HFF-Myc (cell line): ENCODE measurements at regions not wholly inside any gene's neighbourhood (a gene's known extent, or its start where the extent isn't known, plus 50 kb on each side); places are given as distances from the start of the nearest gene placed in this dataset.
A peak's percentile ranks its signal among the peaks of the same experiment; 100 is the strongest.

Source experiments
- DNase-seq: peaks from one replicate; pipeline ENCODE4 v3.0.0-alpha.2; 2011; ENCODE audit warnings: low read depth; ENCODE audit errors: extremely low read depth
- H3K4me3 ChIP-seq: replicated peaks from 2 replicates; pipeline ENCODE4 v1.5.1; 2011; ENCODE audit warnings: low read depth, mild to moderate bottlenecking, control low read depth, low read length
- CTCF ChIP-seq: IDR thresholded peaks from 2 replicates; pipeline ENCODE4 v1.5.1; 2012; ENCODE audit warnings: mild to moderate bottlenecking, low read depth, low read length, control low read depth; ENCODE audit errors: missing control alignments

GRCh38 chr3:117842086-117842485, 1132.5 kb downstream of the TUSC7 start:
- no peak for DNase-seq
- no peak overlapping the region for H3K4me3 ChIP-seq
- no peak for TF ChIP-seq CTCF

- H3K4me3 ChIP-seq, result no peak overlapping the region
- DNase-seq, result no peak
- no peak for TF ChIP-seq CTCF
These were observed 1133.8 kb downstream of the TUSC7 start for GRCh38 chr3:117843356-117843755.

- no peak for DNase-seq
- no peak for TF ChIP-seq CTCF
- H3K4me3 ChIP-seq, result no peak overlapping the region
These were observed 1135.1 kb downstream of the TUSC7 start for GRCh38 chr3:117844676-117845075.

GRCh38 chr3:117846238-117846637, 1136.7 kb downstream of the TUSC7 start:
- H3K4me3 ChIP-seq, result no peak overlapping the region
- DNase-seq, result no peak
- no peak for TF ChIP-seq CTCF

- DNase-seq, result no peak
- TF ChIP-seq CTCF, result no peak
- H3K4me3 ChIP-seq, result no peak overlapping the region
These were observed 1139.0 kb downstream of the TUSC7 start for GRCh38 chr3:117848606-117849005.

- peak; percentile 21 for DNase-seq
- H3K4me3 ChIP-seq, result no peak overlapping the region
- TF ChIP-seq CTCF, result no peak
These were observed 1144.5 kb downstream of the TUSC7 start for GRCh38 chr3:117853923-117854668.

- no peak for DNase-seq
- H3K4me3 ChIP-seq, result no peak overlapping the region
- no peak for TF ChIP-seq CTCF
These were observed 1146.8 kb downstream of the TUSC7 start for GRCh38 chr3:117856354-117856753.
